Globus pallidus (tissue), 1 donor: ENCODE measurements at regions not wholly inside any gene's neighbourhood (a gene's known extent, or its start where the extent isn't known, plus 50 kb on each side); places are given as distances from the start of the nearest gene placed in this dataset.
"Not testable (repeated sequence)": the region's sequence is repeated elsewhere in the genome, so short reads cannot be mapped to it uniquely, and the experiment has no call there.

Source experiments
- DNase-seq: peaks from one replicate; pipeline ENCODE4 v3.0.0-alpha.2; 2015; ENCODE audit warnings: low spot score

DNA sequence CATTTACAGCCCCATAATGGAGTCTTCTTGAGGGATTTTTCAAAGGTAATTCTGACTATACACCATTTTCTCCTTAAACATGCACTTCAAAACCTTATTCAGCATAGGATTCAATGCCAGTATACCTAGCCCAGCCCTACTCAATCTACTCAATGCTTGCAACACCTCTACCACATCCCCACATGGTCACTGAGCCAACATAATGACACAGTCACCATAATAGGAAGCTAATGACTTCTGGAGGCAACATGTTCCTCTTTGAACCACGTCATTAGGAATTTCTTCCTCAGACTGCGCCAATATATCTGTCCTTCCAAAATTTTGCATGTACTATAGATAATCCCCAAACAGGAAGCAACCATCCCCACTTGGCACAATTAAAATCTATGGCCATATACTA lies 153.9 kb upstream of the SETMAR start:
- DNase-seq = no peak

DNA sequence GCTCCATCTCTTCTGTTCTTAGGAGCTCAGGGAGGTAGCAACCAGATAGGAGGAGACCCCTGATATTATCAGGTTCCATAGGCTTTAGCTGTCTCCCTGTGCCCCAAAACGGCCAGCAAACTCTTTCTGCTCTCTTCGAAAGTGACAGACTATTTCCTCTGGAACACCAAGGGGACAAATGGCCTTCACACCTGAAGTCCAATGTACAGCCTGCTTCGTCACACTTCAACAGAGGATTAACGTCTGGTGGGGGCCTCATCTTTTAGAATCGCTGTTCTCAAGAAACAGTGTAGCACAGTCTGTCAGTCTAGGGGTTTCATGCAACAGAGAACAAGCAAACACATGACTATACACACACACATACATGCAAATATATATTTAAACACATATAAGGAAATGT lies 152.4 kb upstream of the SETMAR start:
- DNase-seq = no peak

DNA sequence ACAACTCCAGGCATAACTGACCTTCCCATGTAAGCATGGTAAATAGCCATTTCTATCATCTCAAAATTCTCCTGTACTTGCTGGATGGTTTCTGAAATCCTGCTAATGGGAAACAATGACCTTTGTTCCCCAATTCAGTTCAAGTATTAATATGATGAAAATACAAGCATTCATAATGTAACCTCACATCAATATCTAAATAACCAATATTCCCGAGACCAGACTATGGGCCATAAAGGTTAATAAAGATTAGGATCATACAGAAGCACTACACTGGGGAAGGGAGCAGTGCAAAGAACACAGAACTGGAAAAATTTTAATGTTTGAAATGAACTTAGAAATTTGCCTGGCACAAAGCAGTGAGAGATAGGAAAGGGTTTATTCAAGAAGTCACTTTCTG lies 151.3 kb upstream of the SETMAR start:
- no peak for DNase-seq

DNA sequence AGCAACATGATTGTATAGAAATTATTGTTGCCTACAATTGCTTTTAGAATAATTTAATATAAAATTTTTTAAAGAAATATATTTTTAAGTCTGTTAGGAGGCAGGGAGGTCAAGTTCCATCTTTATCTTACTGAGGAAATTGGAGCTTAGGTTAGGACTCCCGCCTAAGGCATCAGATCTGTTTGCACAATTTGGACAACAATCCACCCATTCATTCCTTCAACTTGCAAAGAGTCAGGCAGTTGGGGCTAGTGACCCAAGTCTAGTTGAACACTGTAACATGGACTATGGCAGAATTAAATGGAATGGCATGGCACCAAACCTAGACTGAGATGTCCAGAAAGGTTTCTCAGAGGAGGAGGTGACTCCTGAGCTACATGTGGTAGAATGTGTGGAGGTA lies 149.4 kb upstream of the SETMAR start:
- no peak for DNase-seq

DNA sequence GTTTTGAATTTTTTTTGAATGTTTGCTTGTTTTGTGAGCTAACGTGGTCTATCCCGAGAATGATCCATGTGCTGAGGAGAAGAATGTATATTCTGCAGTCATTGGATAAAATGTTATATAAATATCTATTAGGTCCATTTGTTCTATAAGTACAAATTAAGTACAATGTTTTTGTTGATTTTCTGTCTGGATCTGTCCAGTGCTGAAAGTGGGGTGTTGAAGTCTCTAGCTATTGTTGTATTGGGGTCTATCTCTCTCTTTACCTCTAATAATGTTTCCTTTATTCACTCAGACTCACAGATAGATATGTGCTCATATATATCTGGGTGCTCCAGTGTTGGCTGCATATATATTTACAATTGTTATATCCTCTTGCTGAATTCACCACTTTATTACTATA lies 144.8 kb upstream of the SETMAR start:
- DNase-seq = no peak

DNA sequence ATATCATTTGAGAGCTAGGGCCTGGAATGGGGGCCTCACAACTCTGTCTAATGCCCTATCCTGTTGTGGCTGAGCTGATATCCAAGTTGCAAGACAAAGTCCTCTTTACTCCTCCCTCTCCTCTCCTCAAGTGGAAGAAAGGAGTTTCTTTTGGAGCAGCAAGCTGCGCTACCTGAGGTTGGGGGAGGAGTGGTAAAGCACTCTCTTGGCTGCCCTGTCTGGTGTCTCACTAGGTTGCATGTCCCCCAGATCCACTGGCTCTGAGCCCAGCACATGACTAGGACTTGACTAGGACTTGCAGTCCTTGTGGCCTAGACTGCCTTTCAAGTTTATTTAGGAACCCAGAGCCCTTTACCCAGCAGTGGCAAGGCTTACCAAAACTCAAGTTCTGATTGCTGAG lies 141.1 kb upstream of the SETMAR start:
- DNase-seq = no peak

DNA sequence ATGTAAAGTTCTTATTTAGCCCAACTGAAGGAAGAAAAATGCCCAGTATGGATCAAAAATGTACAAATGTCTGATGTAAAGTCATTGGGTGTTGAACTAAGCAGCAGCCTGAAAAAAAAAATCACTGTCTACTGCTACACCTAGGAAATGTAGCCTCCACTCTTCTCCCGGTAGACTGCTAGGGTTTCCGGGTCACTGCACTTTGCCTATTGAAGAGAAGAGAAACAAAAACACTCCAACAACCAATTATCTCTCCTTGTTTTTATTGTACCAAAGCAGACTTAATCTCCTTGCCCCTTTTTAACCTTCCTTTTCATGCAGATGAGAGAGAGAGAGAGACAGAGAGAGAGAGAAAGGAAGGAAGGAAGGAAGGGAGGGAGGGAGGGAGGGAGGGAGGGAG lies 140.2 kb upstream of the SETMAR start:
- no peak for DNase-seq

DNA sequence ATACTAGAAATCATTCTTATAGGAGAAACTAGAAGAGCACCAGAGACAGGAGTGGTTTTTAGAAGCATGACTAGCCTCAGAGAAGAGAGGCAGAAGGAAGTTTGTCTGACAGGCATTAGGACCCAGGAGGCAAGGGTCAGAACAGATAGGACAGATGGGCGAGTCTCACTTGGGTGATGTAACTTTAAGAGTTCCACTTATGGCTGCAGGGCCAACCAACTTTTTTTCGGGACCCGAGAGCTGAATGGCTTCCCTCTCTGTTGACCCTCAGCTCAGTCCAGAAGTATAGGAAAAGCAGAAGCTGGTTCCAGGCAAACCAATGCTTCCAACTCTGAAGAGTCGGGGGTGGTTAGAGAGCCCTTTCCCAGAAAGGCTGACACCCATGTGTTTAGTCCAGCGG lies 136.6 kb upstream of the SETMAR start:
- no peak for DNase-seq

DNA sequence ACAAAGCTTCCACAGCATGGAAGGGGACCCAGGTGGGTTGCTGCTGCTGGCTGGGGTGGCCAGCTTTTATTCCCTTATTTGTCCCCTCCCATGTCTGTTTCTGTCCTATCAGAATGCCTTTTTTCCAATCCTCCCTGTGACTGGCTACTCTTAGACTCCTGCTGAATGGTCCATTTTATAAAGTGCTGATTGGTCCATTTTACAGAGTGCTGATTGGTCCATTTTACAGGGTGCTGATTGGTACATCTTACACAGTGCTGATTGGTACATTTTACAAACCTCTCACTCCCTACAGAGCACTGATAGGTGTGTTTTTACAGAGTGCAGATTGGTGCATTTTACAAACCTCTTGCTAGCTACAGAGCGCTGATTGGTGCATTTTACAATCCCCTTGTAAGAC lies 135.9 kb upstream of the SETMAR start:
- not testable (repeated sequence) for DNase-seq

DNA sequence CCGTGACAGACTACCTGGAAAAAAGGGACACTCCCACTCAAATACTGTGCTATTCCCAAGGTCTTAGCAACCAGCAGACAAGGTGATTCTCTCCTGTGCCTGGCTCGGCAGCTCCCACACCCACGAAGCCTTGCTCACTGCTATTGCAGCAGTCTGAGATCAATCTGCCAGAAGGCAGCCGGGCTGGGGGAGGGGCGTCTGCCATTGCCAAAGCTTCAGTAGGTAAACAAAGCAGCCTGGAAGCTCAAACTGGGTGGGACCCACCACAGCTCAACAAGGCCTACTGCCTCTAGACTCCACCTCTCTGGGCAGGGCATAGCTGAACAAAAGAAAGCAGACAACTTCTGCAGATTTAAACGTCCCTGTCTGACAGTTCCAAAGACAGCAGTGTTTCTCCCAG lies 128.4 kb upstream of the SETMAR start:
- DNase-seq = no peak

DNA sequence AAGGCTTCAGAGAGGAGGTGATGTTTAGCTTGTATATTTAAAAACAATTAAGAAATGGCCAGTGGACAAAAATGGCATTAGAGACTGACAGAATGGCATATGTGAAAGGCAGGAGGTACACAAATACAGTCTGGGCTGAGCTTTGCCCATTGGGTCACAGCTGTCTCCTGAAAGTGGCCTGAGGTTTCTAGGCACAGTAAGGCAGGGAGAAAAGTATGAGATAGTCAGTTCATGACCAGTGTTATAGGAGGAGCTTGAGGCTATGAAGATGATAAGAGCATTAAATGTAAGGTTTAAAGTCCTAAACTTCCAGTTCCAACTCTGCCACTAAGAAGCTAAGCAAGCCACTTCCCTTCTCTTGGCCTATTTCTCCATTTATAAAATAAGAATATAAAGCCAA lies 111.2 kb upstream of the SETMAR start:
- DNase-seq = no peak

DNA sequence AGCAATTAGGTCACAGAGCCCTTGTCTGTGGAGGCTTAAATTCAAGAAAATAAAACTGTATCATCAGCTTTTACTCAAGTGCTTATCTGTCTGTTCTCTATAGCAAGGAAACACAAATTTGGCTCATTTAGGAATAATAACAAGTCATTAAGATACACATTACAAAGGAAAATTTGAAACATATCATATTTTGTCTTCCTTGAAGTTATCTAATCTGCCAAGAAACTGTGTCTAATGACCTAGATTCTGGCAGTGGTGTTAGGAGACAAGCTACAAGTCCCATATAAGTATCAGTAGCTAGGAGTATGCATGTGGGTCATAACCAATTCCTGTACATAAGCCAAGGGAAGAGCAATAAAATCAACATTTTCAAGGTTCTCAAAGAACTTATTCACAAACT lies 108.2 kb upstream of the SETMAR start:
- DNase-seq = no peak

DNA sequence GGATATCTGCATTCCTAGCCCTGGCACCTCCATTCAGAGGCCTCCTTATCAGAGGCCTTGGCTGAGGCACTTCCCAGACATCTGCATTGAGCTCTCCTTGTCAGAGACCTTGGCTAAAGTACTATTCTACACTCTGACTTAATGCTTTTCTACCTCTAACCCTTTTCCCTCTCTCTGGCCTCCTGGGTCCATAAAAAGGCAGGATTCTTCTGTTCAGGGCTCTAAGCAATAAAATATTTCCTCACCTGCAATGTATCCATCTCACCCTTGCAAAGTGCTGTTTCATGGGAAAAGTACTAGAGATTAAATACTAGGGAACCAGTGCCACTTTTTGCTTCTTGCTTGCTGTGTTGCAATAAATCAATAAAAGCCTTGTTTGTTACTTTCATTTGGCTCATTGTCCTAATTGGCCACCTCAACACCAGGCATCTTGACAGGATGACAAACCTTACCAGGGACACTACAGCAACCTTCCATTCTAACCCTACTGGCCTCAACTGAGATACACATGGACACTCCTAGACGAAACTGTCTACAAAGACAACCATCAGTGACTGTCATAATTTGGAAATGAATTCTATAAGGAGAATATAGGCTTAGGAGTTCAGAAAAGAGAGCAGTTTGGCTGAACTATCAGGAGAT lies 106.5 kb upstream of the SETMAR start:
- DNase-seq = no peak

DNA sequence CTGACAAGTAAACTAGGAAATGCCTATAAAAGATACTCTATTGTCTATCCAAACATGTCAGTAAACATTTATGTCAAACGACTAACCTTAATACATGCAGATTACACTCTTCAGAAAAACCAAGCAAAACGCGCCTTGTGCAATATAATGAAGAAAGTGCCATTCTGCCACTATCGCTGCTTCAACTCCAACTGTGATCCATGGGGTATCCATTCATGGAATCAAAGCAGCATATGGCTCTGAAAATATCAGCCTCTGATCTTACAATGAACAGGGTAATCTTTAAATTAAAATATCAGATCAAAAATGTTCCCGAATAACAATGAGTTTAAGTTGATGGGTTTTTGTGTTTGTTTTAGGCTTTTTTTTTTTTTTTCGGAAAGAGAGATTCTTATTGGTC lies 105.5 kb upstream of the SETMAR start:
- DNase-seq = no peak

DNA sequence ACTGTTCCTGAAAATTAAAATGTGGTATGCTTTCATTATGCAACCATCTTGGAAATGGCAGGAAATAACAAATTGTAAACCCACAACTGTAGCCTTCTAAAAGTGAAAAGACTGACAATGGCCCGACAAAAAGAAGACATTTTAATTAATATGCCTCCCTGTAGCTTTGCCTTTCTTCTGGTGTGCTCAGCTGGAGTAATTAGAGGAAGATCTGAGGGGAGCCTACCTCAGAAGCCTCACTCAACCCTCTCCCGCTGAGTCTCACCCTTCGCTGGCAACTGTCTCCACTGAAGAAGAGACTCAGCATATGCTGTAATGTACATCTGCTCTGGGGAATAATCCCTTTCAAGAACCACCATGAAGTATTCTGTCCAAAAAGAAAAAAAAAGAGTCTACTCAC lies 104.7 kb upstream of the SETMAR start:
- no peak for DNase-seq

DNA sequence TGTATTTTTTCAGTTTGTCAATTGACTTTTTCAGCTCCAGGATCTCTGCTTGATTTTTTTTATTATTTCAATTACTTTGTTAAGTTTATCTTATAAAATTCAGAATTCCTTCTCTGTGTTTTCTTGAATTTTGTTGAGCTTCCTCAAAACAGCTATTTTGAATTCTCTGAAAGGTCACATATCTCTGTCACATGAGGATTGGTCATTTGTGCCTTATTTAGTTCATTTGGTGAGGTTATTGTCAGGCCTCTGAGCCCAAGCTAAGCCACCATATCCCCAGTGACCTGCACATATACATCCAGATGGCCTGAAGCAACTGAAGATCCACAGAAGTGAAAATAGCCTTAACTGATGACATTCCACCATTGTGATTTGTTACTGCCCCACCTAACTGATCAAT lies 98.4 kb upstream of the SETMAR start:
- not testable (repeated sequence) for DNase-seq

DNA sequence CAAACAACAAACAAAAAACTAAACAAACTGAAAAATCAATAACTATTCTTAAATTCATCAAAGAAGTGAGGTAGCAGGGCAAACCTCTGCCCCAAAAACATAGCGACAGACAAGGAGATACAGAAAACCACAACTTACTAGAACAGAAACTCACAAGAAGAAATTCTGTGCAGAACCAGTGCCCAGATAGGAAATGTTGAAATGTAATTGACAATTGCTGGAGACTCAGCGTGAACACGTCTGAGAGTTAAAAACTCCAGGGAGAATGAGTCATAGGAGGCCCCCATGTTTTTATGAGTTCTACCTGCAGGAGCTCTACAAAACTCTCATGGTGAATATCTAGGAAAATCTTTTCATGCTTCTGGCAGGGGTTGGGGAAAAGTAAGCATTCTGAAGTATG lies 95.5 kb upstream of the SETMAR start:
- DNase-seq = no peak

DNA sequence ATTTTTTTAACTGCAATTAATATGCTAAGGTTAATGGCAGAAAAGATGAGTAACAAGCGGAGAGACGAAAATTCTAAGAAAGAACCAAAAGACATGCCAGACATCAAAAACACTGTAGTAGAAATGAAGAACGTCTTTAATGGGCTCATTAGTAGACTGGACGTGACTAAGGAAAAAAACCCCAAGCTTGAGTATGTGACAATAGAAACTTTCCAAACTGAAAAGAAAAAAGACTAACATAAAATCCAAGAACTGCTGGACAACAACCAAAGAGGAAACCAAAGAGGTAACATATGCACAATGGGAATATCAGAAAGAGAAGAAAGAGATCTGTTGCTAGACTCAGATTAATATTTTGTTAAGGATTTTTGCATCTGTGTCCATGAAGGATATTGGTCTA lies 94.6 kb upstream of the SETMAR start:
- DNase-seq = no peak

DNA sequence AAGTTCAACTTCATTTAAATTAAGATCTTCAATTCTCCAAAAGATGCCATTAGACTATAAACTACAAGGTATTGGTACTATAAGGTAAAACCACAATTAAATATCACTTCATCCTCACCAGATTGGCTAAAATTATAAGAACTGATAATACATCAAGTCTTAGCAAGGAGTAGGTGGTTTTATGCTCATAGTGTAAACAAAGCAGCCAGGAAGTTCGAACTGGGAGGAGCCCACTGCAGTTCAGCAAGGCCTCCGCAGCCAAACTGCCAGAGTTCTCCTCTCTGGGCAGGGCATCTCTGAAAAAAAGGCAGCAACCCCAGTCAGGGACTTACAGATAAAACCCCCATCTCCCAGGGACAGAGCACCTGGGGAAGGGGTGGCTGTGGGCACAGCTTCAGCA lies 91.6 kb upstream of the SETMAR start:
- DNase-seq = no peak

DNA sequence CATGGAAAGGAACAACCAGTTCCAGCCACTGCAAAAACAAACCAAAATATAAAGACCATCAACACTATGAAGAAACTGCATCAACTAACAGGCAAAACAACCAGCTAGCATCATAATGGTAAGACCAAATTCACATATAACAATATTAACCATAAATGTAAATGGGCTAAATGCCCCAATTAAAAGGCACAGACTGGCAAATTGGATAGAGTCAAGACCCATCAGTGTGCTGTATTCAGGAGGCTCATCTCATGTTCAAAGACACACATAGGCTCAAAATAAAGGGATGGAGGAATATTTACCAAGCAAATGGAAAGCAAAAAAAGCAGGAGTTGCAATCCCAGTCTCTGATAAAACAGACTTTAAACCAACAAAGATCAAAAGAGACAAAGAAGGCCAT lies 89.7 kb upstream of the SETMAR start:
- not testable (repeated sequence) for DNase-seq

DNA sequence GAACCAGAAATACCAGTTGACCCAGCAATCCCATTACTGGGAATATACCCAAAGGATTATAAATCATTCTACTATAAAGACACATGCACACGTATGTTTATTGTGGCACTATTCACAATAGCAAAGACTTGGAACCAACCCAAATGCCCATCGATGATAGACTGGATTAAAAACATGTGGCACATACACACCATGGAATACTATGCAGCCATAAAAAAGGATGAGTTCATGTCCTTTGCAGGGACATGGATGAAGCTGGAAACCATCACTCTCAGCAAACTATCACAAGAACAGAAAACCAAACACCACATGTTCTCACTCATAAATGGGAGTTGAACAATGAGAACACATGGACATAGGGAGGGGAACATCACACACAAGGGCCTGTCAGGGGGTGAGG lies 86.2 kb upstream of the SETMAR start:
- DNase-seq = not testable (repeated sequence)

DNA sequence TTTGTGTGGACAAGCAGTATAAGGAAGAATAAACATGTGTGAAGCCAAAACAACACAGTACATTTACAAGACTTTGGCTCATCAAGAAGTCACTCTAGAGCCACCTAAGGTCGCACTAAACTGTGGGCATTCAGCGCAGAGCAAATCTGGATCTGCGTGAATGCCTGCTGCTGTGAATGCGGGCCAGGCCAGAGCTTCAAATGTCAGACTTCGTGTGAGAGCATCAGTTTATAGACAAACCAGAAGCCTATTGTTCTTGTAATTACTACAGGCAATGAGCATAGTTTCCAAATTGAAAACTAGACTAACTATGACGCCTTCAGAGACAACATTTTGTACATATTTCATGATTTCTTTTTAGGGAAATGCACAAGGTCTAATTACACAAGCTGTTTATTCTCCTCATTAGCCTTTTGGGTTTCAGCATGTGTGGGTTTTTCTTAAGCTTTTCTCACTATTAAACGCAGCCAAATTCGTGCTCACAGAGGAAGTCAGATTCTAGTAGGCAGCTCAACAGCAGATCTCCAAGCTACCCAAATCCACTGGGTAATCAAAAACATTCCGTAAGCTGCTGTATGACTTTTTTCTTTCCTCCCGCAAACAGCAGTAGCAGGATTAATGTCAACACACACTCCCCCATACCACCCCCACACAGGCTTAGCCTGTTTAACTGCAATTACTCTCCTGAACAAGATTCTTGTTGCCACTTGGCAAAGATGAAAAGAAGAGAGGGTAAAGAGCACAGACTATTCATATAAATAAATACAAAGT lies 84.5 kb upstream of the SETMAR start:
- peak; percentile 44 for DNase-seq

DNA sequence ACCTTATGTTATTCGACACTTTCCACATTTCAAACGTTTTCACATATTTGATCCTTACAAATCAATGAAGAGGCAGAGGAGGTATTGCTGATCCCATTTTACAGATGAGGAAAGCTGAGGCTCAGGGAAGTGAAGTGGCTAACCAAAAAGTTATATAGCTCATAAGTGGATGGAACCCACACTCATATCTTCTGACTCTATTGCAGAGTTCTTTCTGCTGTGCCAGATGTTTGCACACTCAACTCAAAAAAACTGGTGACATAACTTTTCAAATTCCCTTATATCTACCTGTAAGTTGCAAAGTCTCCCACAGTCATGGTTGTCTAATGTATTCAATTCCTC lies 84.0 kb upstream of the SETMAR start:
- no peak for DNase-seq

DNA sequence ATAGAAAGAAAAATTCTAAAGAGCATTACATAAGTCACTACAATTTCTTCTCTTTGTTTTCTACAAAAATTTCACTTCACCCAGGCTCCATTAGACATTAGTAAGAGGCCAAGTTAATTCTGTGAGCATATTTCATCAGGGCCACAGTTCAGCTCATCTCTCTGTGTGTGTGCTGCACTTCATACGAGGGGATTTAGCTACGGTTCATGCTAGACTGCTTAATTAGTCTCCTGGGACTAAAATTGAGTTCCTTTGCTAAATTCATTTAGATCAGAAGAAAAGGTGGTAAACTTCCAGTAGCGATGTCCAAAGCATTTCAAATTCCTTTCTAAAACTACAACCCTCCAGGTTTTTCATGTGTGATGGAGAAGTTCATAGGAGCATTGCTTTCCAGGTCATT lies 83.1 kb upstream of the SETMAR start:
- no peak for DNase-seq
